Vagina (tissue), 2 donors: ENCODE measurements at regions not wholly inside any gene's neighbourhood (a gene's known extent, or its start where the extent isn't known, plus 50 kb on each side); places are given as distances from the start of the nearest gene placed in this dataset.
A peak's percentile ranks its signal among the peaks of the same experiment; 100 is the strongest.

Experiments
- DNase-seq, 2 donors: peaks; one replicate each; pipeline ENCODE4 v3.0.0-alpha.2; 2017; ENCODE audit errors: extremely low spot score in 2 of 2
- H3K27ac ChIP-seq: fragments of 200-600 bp; sonication (generic); one replicate; pipeline ENCODE4 v1.5.1; 2019
- H3K27me3 ChIP-seq: fragments of 200-600 bp; sonication (generic); one replicate; pipeline ENCODE4 v1.5.1; 2019
- H3K36me3 ChIP-seq, 2 donors: fragments of 200-600 bp; sonication (generic); one replicate each; pipeline ENCODE4 v1.5.1; 2017 to 2019
- H3K4me1 ChIP-seq: fragments of 200-600 bp; sonication (generic); one replicate; pipeline ENCODE4 v1.5.1; 2019
- H3K4me3 ChIP-seq, 2 donors: fragments of 200-600 bp; sonication (generic); 1 replicate in 1 of 2; 2 replicates in 1 of 2; pipeline ENCODE4 v1.5.1; 2016 to 2019
- H3K9me3 ChIP-seq: fragments of 200-600 bp; sonication (generic); one replicate; pipeline ENCODE4 v1.5.1; 2019
- POLR2A ChIP-seq, 2 donors: fragments of 450-650 bp; IDR thresholded peaks; one replicate each; pipeline ENCODE4 v1.6.1; 2017; ENCODE audit warnings: antibody characterized with exemption in 2 of 2, mild to moderate bottlenecking in 2 of 2, moderate library complexity in 2 of 2
- POLR2AphosphoS5 ChIP-seq, 2 donors: sonication (generic); formaldehyde crosslinking; IDR thresholded peaks; one replicate each; pipeline ENCODE4 v1.9.0; 2017; ENCODE audit warnings: antibody characterized with exemption in 2 of 2, mild to moderate bottlenecking in 2 of 2, low read depth in 1 of 2; ENCODE audit not compliant: insufficient read depth in 1 of 2
- intact Hi-C: fragments of 100-400 bp; cut with DNase I; formaldehyde crosslinking; loops from one replicate; pipeline ENCODE4 v1.15.1; 2023
- TF ChIP-seq, protein P1 (sequence below), 3 experiments: fragments of 450-650 bp in 2 of 3; fragments of 200-600 bp in 1 of 3; sonication (generic) in 1 of 3; IDR thresholded peaks; one replicate each; pipeline ENCODE4 v1.5.1; 2017 to 2019; ENCODE audit warnings: antibody characterized with exemption in 3 of 3, mild to moderate bottlenecking in 2 of 3, moderate library complexity in 2 of 3

GRCh38 chr14:96627811-96628775 lies 125.9 kb downstream of the PAPOLA start:
- no peaks in the 10 kb centered on the region for H3K9me3 ChIP-seq
- H3K27ac ChIP-seq: no peak overlapping the region
- no peaks in the 10 kb centered on the region for H3K27me3 ChIP-seq
- H3K4me1 ChIP-seq: no peaks in the 10 kb centered on the region
- intact Hi-C loops: no loop called here
- TF ChIP-seq POLR2AphosphoS5 (IDR thresholded peaks at IDR 0.05; ENCODE audit: insufficient read depth in 1 of 2, low read depth in 1 of 2) (no peak), POLR2A (IDR thresholded peaks at IDR 0.05) (no peak)
- TF ChIP-seq, protein P1, sequence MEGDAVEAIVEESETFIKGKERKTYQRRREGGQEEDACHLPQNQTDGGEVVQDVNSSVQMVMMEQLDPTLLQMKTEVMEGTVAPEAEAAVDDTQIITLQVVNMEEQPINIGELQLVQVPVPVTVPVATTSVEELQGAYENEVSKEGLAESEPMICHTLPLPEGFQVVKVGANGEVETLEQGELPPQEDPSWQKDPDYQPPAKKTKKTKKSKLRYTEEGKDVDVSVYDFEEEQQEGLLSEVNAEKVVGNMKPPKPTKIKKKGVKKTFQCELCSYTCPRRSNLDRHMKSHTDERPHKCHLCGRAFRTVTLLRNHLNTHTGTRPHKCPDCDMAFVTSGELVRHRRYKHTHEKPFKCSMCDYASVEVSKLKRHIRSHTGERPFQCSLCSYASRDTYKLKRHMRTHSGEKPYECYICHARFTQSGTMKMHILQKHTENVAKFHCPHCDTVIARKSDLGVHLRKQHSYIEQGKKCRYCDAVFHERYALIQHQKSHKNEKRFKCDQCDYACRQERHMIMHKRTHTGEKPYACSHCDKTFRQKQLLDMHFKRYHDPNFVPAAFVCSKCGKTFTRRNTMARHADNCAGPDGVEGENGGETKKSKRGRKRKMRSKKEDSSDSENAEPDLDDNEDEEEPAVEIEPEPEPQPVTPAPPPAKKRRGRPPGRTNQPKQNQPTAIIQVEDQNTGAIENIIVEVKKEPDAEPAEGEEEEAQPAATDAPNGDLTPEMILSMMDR (IDR thresholded peaks at IDR 0.05): no peak
- peak; percentile 78 to 85 for DNase-seq
- no peaks in the 10 kb centered on the region for H3K36me3 ChIP-seq
- no peak overlapping the region for H3K4me3 ChIP-seq

GRCh38 chr14:96629082-96629481 lies 126.9 kb downstream of the PAPOLA start:
- no peaks in the 10 kb centered on the region for H3K27me3 ChIP-seq
- no peaks in the 10 kb centered on the region for H3K36me3 ChIP-seq
- no peaks in the 10 kb centered on the region for H3K4me1 ChIP-seq
- intact Hi-C loops: no loop called here
- DNase-seq: peak; percentile 37 to 62
- no peaks in the 10 kb centered on the region for H3K9me3 ChIP-seq
- no peak overlapping the region for H3K27ac ChIP-seq
- no peak overlapping the region for H3K4me3 ChIP-seq
- TF ChIP-seq, protein P1 (IDR thresholded peaks at IDR 0.05): no peak
- TF ChIP-seq POLR2AphosphoS5 (IDR thresholded peaks at IDR 0.05; ENCODE audit: insufficient read depth in 1 of 2, low read depth in 1 of 2) (no peak), POLR2A (IDR thresholded peaks at IDR 0.05) (no peak)

DNA sequence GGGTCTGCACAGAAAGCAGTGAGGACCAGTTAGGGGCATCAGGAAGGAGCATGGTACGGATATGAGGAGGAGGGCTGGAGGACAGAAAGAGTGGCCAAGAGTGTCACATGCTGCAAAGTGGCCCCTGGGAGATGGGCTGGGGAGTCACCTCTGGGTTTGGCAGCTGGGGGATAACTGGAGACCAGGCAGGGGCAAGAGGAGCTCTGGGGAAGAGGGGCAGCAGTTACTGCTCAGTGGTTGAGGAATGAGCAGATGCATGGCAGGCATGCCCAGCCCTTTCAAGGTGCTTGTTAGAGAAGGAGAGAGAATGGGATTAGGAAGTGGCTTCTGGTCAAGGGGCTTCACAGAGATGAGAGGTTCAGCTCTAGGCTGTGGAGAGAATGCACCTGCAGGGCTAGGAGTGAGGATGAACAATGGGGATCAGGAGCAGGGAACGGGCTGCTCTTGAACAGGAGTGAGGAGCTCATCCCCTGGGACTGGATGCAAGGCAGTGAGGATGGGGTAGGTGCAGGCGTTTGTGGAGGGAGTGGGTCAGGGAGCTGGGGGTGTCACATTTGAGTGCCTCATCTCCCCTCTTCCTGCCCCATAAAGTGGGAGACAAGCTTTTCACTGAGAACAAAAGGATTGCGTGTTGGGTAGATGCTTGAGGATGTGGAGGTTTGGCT lies 127.5 kb downstream of the PAPOLA start:
- Histone ChIP-seq H3K36me3 (no peaks in the 10 kb centered on the region), H3K4me3 (no peak overlapping the region), H3K27ac (no peak overlapping the region), H3K27me3 (no peaks in the 10 kb centered on the region), H3K4me1 (no peaks in the 10 kb centered on the region), H3K9me3 (no peaks in the 10 kb centered on the region)
- peak; percentile 64 to 79 for DNase-seq
- TF ChIP-seq, protein P1 (IDR thresholded peaks at IDR 0.05): no peak
- no peak for TF ChIP-seq POLR2AphosphoS5 (IDR thresholded peaks at IDR 0.05; ENCODE audit: insufficient read depth in 1 of 2, low read depth in 1 of 2)
- intact Hi-C loops: no loop called here

- intact Hi-C loops: no loop called here
- Histone ChIP-seq H3K4me1 (no peaks in the 10 kb centered on the region), H3K27me3 (no peaks in the 10 kb centered on the region), H3K4me3 (no peak overlapping the region), H3K27ac (no peak overlapping the region), H3K36me3 (no peaks in the 10 kb centered on the region), H3K9me3 (no peaks in the 10 kb centered on the region)
- TF ChIP-seq POLR2AphosphoS5 (IDR thresholded peaks at IDR 0.05; ENCODE audit: insufficient read depth in 1 of 2, low read depth in 1 of 2) (no peak), POLR2A (IDR thresholded peaks at IDR 0.05) (no peak)
- DNase-seq: peak in 1 of 2 donors; percentile 47
These were observed 128.1 kb downstream of the PAPOLA start for GRCh38 chr14:96630281-96630680.

DNA sequence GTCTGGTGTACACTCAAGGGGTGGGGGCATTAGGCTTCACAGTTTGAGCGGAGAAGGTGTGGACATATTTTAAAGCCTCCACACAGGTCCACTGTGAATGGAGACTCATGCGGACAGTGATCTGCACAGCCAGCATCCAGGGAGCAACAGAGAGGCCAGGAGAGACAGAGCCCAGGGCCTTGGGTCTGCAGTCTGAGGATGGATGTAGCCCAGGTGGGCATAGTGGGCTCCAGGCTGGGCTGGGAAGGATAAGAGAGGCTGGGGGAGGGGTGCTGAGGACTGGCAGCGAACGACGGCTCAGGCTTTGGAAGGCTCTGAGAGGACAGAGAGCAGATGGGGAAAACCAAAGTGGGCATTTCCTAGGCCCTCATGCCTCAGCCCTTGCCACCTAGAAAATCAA lies 128.8 kb downstream of the PAPOLA start:
- Histone ChIP-seq H3K4me1 (no peaks in the 10 kb centered on the region), H3K9me3 (no peaks in the 10 kb centered on the region), H3K4me3 (no peak overlapping the region), H3K27ac (no peak overlapping the region), H3K27me3 (no peaks in the 10 kb centered on the region), H3K36me3 (no peaks in the 10 kb centered on the region)
- peak in 1 of 2 donors; percentile 54 for DNase-seq
- no peak for TF ChIP-seq POLR2AphosphoS5 (IDR thresholded peaks at IDR 0.05; ENCODE audit: insufficient read depth in 1 of 2, low read depth in 1 of 2)
- intact Hi-C loops: no loop called here
